Skin epidermis (tissue), 12 donors: ENCODE measurements at regions not wholly inside any gene's neighbourhood (a gene's known extent, or its start where the extent isn't known, plus 50 kb on each side); places are given as distances from the start of the nearest gene placed in this dataset.
"Not testable (repeated sequence)": the region's sequence is repeated elsewhere in the genome, so short reads cannot be mapped to it uniquely, and the experiment has no call there.

Experiments
- H3K27ac ChIP-seq, 21 experiments: fragments of 200-600 bp; sonication (generic) in 11 of 21; one replicate each; pipeline ENCODE4 v1.5.0; 2020; ENCODE audit warnings: mild to moderate bottlenecking in 3 of 21, inconsistent platforms in 2 of 21, moderate library complexity in 2 of 21
- H3K4me3 ChIP-seq, 7 experiments: fragments of 200-600 bp; sonication (generic) in 2 of 7; one replicate each; pipeline ENCODE4 v1.5.0; 2020; ENCODE audit warnings: inconsistent platforms in 2 of 7, mild to moderate bottlenecking in 2 of 7, moderate library complexity in 1 of 7

GRCh38 chr1:242923603-242924002 is 331.5 kb downstream of the CEP170 start:
- not testable (repeated sequence) for H3K27ac ChIP-seq, H3K4me3 ChIP-seq

GRCh38 chr1:242914729-242915128 is 340.4 kb downstream of the CEP170 start:
- not testable (repeated sequence) for H3K4me3 ChIP-seq, H3K27ac ChIP-seq

GRCh38 chr1:242912855-242913254 is 342.2 kb downstream of the CEP170 start:
- not testable (repeated sequence) for H3K4me3 ChIP-seq

GRCh38 chr1:242900558-242900957 is 354.5 kb downstream of the CEP170 start:
- not testable (repeated sequence) for H3K27ac ChIP-seq, H3K4me3 ChIP-seq

More at GRCh38 chr1:242912855-242913254, 342.2 kb downstream of the CEP170 start:
- H3K27ac ChIP-seq: not testable (repeated sequence)

GRCh38 chr1:242890192-242890741 is 364.8 kb downstream of the CEP170 start:
- no peak overlapping the region for H3K4me3 ChIP-seq
- H3K27ac ChIP-seq: no peak overlapping the region

- no peak overlapping the region for H3K27ac ChIP-seq
Measured at GRCh38 chr1:242886137-242886536, 361.6 kb upstream of the PLD5 start.

GRCh38 chr1:242880022-242880421 is 355.5 kb upstream of the PLD5 start:
- H3K27ac ChIP-seq, H3K4me3 ChIP-seq: not testable (repeated sequence)

More at GRCh38 chr1:242886137-242886536, 361.6 kb upstream of the PLD5 start:
- no peak overlapping the region for H3K4me3 ChIP-seq

- H3K27ac ChIP-seq: no peak overlapping the region
- no peak overlapping the region for H3K4me3 ChIP-seq
Measured at GRCh38 chr1:242877743-242878142, 353.2 kb upstream of the PLD5 start.

GRCh38 chr1:242877229-242877628 is 352.7 kb upstream of the PLD5 start:
- Histone ChIP-seq H3K27ac (no peak overlapping the region), H3K4me3 (no peak overlapping the region)

- no peak overlapping the region for H3K27ac ChIP-seq
Measured at GRCh38 chr1:242876030-242876429, 351.5 kb upstream of the PLD5 start.

GRCh38 chr1:242873661-242874060 is 349.2 kb upstream of the PLD5 start:
- no peak overlapping the region for H3K27ac ChIP-seq

More at GRCh38 chr1:242876030-242876429, 351.5 kb upstream of the PLD5 start:
- H3K4me3 ChIP-seq: no peak overlapping the region

GRCh38 chr1:242872521-242872920 is 348.0 kb upstream of the PLD5 start:
- no peak overlapping the region for H3K4me3 ChIP-seq
- no peak overlapping the region for H3K27ac ChIP-seq

More at GRCh38 chr1:242873661-242874060, 349.2 kb upstream of the PLD5 start:
- no peak overlapping the region for H3K4me3 ChIP-seq

GRCh38 chr1:242871471-242872030 is 347.1 kb upstream of the PLD5 start:
- Histone ChIP-seq H3K4me3 (no peak overlapping the region), H3K27ac (no peak overlapping the region)

- H3K27ac ChIP-seq: no peak overlapping the region
- no peak overlapping the region for H3K4me3 ChIP-seq
Measured at GRCh38 chr1:242870966-242871365, 346.5 kb upstream of the PLD5 start.

- Histone ChIP-seq H3K4me3 (no peak overlapping the region), H3K27ac (no peak overlapping the region)
Measured at GRCh38 chr1:242856289-242856688, 331.8 kb upstream of the PLD5 start.

GRCh38 chr1:242854466-242854865 is 330.0 kb upstream of the PLD5 start:
- no peak overlapping the region for H3K4me3 ChIP-seq
- H3K27ac ChIP-seq: no peak overlapping the region

GRCh38 chr1:242847390-242847993 is 323.0 kb upstream of the PLD5 start:
- H3K27ac ChIP-seq: no peak overlapping the region
- no peak overlapping the region for H3K4me3 ChIP-seq

- no peak overlapping the region for H3K27ac ChIP-seq
Measured at GRCh38 chr1:242842094-242842493, 317.6 kb upstream of the PLD5 start.

GRCh38 chr1:242839101-242839500 is 314.6 kb upstream of the PLD5 start:
- Histone ChIP-seq H3K4me3 (no peak overlapping the region), H3K27ac (no peak overlapping the region)

More at GRCh38 chr1:242842094-242842493, 317.6 kb upstream of the PLD5 start:
- no peak overlapping the region for H3K4me3 ChIP-seq

- no peak overlapping the region for H3K4me3 ChIP-seq
- no peak overlapping the region for H3K27ac ChIP-seq
Measured at GRCh38 chr1:242836423-242836822, 311.9 kb upstream of the PLD5 start.

GRCh38 chr1:242828828-242829227 is 304.3 kb upstream of the PLD5 start:
- Histone ChIP-seq H3K4me3 (no peak overlapping the region), H3K27ac (no peak overlapping the region)
